A549 (cell line): ENCODE measurements at regions not wholly inside any gene's neighbourhood (a gene's known extent, or its start where the extent isn't known, plus 50 kb on each side); places are given as distances from the start of the nearest gene placed in this dataset.
"Not testable (repeated sequence)": the region's sequence is repeated elsewhere in the genome, so short reads cannot be mapped to it uniquely, and the experiment has no call there.

Experiments used
- ATAC-seq, 2 experiments: fragments of 200-7000 bp in 1 of 2; fragments of >200 bp in 1 of 2; cut with Nextera tagmentation in 1 of 2; cut with Tn5 transposase in 1 of 2; 3 replicates each; pipeline versions ENCODE4 v1.8.0 to v1.9.1; 2018 to 2020; ENCODE audit warnings: mild to moderate bottlenecking in 1 of 2, moderate library complexity in 1 of 2
- CTCF ChIA-PET: fragments of 300-600 bp; sonication (Branson Sonifier 250); formaldehyde crosslinking; extraction: SDS; loops from one replicate; lab custom pipeline; 2021; ENCODE audit warnings: antibody characterized with exemption, inconsistent platforms; lab: Yijun Ruan, JAX
- POLR2A ChIA-PET: fragments of 350-600 bp; formaldehyde crosslinking; extraction: SDS; loops from one replicate; lab custom pipeline; 2021; ENCODE audit warnings: antibody characterized with exemption, inconsistent platforms; lab: Yijun Ruan, JAX
- DNase-seq, 2 experiments: peaks; one replicate each; pipeline versions ENCODE4 v3.0.0 to v3.0.0-alpha.2; 2011 to 2016; ENCODE audit warnings: low read depth in 1 of 2, low spot score in 1 of 2
- FAIRE-seq: peaks from 2 replicates; lab custom pipeline; 2011; peaks lifted over from hg19 to GRCh38; lab: Jason Lieb, UNC
- H3K27ac ChIP-seq, 2 experiments: fragments of >200 bp; sonication (Bioruptor Twin); formaldehyde crosslinking; 3 replicates each; pipeline ENCODE4 v1.5.1; 2016 to 2017
- H3K4me1 ChIP-seq: fragments of >200 bp; sonication (Bioruptor Twin); formaldehyde crosslinking; 3 replicates; pipeline ENCODE4 v1.6.1; 2016
- H3K4me2 ChIP-seq: fragments of >200 bp; sonication (Bioruptor Twin); formaldehyde crosslinking; 3 replicates; pipeline ENCODE4 v1.6.1; 2016
- H3K4me3 ChIP-seq: fragments of >200 bp; sonication (Bioruptor Twin); formaldehyde crosslinking; 3 replicates; pipeline ENCODE4 v1.5.1; 2016
- H3K9me3 ChIP-seq: fragments of >200 bp; sonication (Bioruptor Twin); formaldehyde crosslinking; 3 replicates; pipeline ENCODE4 v1.6.1; 2016
- HEYL ChIP-seq: fragments of 250-450 bp; sonication (Bioruptor Pico); IDR thresholded peaks from 2 replicates; pipeline ENCODE4 v1.8.0; 2021; ENCODE audit warnings: mild to moderate bottlenecking, moderate library complexity
- TFCP2L1 ChIP-seq: fragments of 250-450 bp; sonication (Bioruptor Pico); IDR thresholded peaks from 2 replicates; pipeline ENCODE4 v1.5.0; 2021; ENCODE audit warnings: mild to moderate bottlenecking
- whole genome bisulfite sequencing: methylation state at CpG from one replicate; pipeline ENCODE4 v1.1.6; 2017; ENCODE audit errors: missing lambda C conversion rate; 5-methylcytosine and 5-hydroxymethylcytosine counted together
- TF ChIP-seq, protein P1 (sequence below): IDR thresholded peaks from 2 replicates; pipeline ENCODE4 v1.6.1; 2012; ENCODE audit warnings: low read depth, borderline replicate concordance

DNA sequence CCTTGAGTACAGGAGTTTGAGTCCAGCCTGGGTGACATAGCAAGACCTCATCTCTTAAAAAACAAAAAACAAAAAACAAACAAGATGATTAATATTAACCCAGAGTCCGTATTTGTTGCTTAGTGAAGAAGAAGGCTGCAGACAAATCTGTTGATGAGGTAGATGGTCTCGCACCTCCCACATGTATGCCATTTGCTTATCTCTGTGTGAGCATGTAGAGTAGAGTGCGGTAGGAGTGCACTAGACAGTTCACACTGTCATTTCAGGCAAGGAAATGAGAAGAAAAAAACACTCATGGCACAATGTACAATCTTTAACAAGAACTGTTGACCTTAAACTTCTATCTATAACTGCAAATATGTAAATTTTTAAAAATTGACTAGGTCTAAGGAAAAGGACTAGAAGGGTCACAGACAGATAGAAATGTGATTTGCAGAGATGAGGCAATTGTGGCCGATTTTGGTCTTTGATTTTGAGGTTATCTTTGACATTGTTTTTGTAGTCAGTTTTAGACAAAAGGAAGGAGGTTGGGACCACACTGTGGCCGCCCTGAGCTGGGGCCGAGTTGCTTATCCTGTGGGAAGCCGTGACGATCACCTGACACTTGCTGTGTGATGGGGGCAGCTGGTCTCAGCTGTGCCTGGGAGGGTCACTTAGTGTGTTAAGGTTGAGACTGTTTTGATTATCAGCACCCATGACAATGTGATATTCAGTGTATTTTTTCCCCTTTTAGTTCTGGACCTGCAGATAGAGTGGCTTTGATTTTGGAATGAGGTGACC is 127.2 kb downstream of the LAT start:
- H3K4me3 ChIP-seq, H3K4me2 ChIP-seq, CTCF ChIA-PET, ATAC-seq, DNase-seq, POLR2A ChIA-PET, FAIRE-seq, H3K9me3 ChIP-seq, H3K27ac ChIP-seq: not testable (repeated sequence)
- H3K4me1 ChIP-seq, result peaks cover 14% of the 10 kb centered on the region
- WGBS, result 56% methylated on average over 8 of the region's 8 CpGs

DNA sequence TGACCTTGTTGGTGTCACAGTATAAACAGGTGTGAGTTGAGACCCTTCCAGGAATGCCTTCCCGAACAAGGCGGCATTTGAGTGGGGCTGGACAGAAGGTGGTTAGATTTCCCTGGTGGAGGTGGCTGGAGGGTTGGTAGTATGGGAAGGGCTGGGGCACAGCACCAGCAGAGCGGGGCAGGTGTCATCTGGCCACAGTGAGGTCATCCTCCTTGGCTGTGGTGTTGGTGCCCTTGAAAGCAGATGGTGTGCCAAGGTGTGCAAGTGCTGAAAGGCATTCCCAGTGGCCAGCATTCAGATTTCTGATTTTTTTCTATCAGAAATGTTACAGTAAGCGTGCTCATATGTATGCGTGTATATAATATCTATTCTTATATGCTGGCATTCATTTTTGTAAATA is 126.6 kb downstream of the LAT start:
- CTCF ChIA-PET, result no interaction called here
- Histone ChIP-seq H3K9me3 (no peaks in the 10 kb centered on the region), H3K27ac (no peak overlapping the region)
- no peak for DNase-seq
- POLR2A ChIA-PET, result no interaction called here
- no peak for TF ChIP-seq HEYL (CRISPR knock-in tag)
- TF ChIP-seq, all 56 proteins: peak for 0
- WGBS, result 90% methylated on average over 5 of the region's 5 CpGs
- ATAC-seq, result no peak
- FAIRE-seq, result no peak
- no peak overlapping the region for H3K4me3 ChIP-seq
- H3K4me2 ChIP-seq, result no peak overlapping the region
- H3K4me1 ChIP-seq, result peaks cover 14% of the 10 kb centered on the region

- H3K9me3 ChIP-seq, POLR2A ChIA-PET, H3K4me2 ChIP-seq, H3K4me3 ChIP-seq, H3K4me1 ChIP-seq, DNase-seq, H3K27ac ChIP-seq, FAIRE-seq, CTCF ChIA-PET, ATAC-seq: not testable (repeated sequence)
- 85% methylated on average over 5 of the region's 6 CpGs for WGBS
These were observed 123.8 kb downstream of the LAT start for GRCh38 chr16:29108625-29109169.

GRCh38 chr16:29107299-29107698 is 122.4 kb downstream of the LAT start:
- Histone ChIP-seq H3K9me3 (no peaks in the 10 kb centered on the region), H3K4me2 (peak overlapping the region; percentile 39; the same call in 2 of the 3 replicates), H3K4me1 (0 out of 3 replicates have a peak, but pooled peaks cover 6% of the 10 kb centered on the region), H3K27ac (peak overlapping the region in 1 of 2 experiments; percentile 47; a peak in 1 of 6 replicates), H3K4me3 (no peak overlapping the region)
- ATAC-seq (peak; percentile 51 to 56; a peak in 3 of 6 replicates), FAIRE-seq (no peak), DNase-seq (no peak)
- WGBS, result 50% methylated on average over 10 of the region's 21 CpGs
- CTCF ChIA-PET, result no interaction called here
- POLR2A ChIA-PET, result no interaction called here
- TF ChIP-seq TFCP2L1 (CRISPR knock-in tag), result no peak
- TF ChIP-seq, protein P1, sequence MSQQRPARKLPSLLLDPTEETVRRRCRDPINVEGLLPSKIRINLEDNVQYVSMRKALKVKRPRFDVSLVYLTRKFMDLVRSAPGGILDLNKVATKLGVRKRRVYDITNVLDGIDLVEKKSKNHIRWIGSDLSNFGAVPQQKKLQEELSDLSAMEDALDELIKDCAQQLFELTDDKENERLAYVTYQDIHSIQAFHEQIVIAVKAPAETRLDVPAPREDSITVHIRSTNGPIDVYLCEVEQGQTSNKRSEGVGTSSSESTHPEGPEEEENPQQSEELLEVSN, result no peak

DNA sequence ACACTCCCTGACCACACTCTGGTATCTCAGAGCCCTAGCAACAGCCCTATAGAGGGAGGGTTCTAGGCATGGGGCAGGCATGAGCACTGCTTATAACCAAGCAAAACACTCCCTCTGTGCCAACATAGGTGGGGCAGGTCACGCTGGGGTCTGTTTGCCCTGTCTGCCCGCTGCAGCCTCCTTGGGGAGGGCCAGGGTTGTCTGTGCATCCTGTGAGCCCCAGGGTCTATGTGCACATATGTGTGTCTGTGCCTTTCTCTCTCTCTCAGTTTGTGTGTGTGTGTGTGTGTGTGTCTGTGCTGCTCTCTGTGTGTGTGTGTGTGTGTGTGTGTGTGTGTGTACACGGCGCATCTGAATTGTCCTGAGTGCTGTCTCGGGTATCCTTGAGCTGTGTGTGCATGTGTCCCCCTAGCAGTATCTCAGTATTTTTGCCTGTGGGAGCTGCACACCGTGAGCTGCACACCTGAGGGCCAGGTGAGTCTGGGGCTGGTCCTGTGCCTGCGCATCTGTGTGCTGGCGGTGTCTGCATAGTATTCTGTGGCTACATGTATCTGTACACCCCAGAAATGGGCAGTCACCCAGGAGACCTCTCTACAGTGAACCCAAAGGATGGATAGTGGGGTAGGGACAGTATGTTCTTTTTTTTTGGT is 121.5 kb downstream of the LAT start:
- H3K4me3 ChIP-seq, FAIRE-seq, CTCF ChIA-PET, H3K27ac ChIP-seq, POLR2A ChIA-PET, DNase-seq, H3K4me2 ChIP-seq, H3K4me1 ChIP-seq, H3K9me3 ChIP-seq: not testable (repeated sequence)
- peak; percentile 33 to 50; a peak in 3 of 6 replicates for ATAC-seq
- no CpG with 5 or more reads among the region's 8 CpGs for WGBS

- H3K4me2 ChIP-seq, ATAC-seq, H3K9me3 ChIP-seq, H3K27ac ChIP-seq, DNase-seq, H3K4me1 ChIP-seq, CTCF ChIA-PET, POLR2A ChIA-PET, FAIRE-seq, H3K4me3 ChIP-seq: not testable (repeated sequence)
- 47% methylated on average over 2 of the region's 4 CpGs for WGBS
These were observed 119.7 kb downstream of the LAT start for GRCh38 chr16:29104600-29104999.

DNA sequence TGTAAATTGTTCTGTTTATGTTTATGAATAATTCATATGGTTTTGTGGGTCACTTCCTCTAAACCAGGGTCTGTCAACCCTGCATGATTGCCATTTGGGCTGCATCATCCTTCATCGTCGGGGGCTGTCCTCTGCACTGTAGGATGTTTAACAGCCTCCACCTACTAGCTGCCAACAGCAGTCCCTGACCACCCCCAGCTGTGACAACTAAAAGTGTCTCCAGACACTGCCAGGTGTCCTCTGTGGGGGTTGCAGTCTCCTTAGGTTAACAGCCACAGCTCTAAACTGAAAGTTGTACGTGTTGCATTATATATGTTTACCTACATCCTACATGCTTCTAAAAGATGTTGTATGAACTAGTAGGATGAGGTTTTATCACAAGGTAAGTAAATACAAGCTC is 113.1 kb downstream of the LAT start:
- FAIRE-seq, H3K9me3 ChIP-seq, CTCF ChIA-PET, H3K4me3 ChIP-seq, H3K27ac ChIP-seq, POLR2A ChIA-PET, H3K4me2 ChIP-seq, H3K4me1 ChIP-seq, ATAC-seq, DNase-seq: not testable (repeated sequence)
- WGBS, result 56% methylated on average over 1 of the region's 3 CpGs

GRCh38 chr16:29094729-29095624 is 110.1 kb downstream of the LAT start:
- H3K27ac ChIP-seq, CTCF ChIA-PET, DNase-seq, FAIRE-seq, H3K4me1 ChIP-seq, POLR2A ChIA-PET, H3K4me3 ChIP-seq, H3K9me3 ChIP-seq, H3K4me2 ChIP-seq: not testable (repeated sequence)
- ATAC-seq, result peak; percentile 86 to 90
- 24% methylated on average over 8 of the region's 13 CpGs for WGBS

DNA sequence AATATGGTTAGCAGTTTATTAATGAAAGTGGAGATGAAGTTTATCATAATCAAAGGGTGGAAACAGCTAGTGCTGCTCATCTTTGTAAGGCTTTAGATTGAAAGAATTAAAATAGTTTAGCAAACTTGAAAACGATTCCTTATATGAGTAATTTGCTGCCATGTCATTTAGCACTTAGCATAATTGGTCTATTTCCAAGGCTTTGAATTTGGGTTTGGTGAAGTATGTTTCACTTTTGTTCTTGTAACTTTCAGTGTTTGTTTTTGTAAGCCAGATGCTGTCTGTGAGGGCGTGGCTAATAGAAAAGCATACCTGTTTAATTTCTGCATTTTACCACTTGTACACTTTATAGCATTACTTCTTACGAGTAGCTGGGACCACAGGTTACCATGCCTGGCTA is 109.5 kb downstream of the LAT start:
- H3K9me3 ChIP-seq, CTCF ChIA-PET, DNase-seq, FAIRE-seq, H3K4me1 ChIP-seq, H3K27ac ChIP-seq, H3K4me3 ChIP-seq, H3K4me2 ChIP-seq: not testable (repeated sequence)
- POLR2A ChIA-PET, result interaction anchor here (0.6 kb wide), 1 partner anchor 28 kb away, joined by 3 read pairs; no protein-coding TSS in a partner anchor
- peak; percentile 9 to 55; a peak in 3 of 6 replicates for ATAC-seq
- WGBS, result 30% methylated on average over 3 of the region's 3 CpGs
